Calu3 (cell line): ENCODE measurements at regions not wholly inside any gene's neighbourhood (a gene's known extent, or its start where the extent isn't known, plus 50 kb on each side); places are given as distances from the start of the nearest gene placed in this dataset.

Experiments used
- BruUV-seq: library from RNA; stranded (reverse); fragments of 400-500 nt; replicated peaks from 2 replicates; lab custom pipeline; 2021; lab: Mats Ljungman, UMichigan
- CTCF ChIA-PET: fragments of 300-600 bp; sonication (Branson Sonifier 250); formaldehyde crosslinking; loops from one replicate; lab custom pipeline; 2022; ENCODE audit warnings: antibody characterized with exemption; lab: Charles Lee
- DNase-seq: peaks from one replicate; pipeline ENCODE4 v3.0.0; 2022
- H3K27ac Mint-ChIP-seq: one replicate; pipeline ENCODE4 v1.8.0; 2022; ENCODE audit warnings: mixed read lengths; ENCODE audit not compliant: unreplicated experiment
- H3K27me3 Mint-ChIP-seq: one replicate; pipeline ENCODE4 v1.8.0; 2022; ENCODE audit warnings: mixed read lengths; ENCODE audit not compliant: unreplicated experiment
- H3K36me3 Mint-ChIP-seq: one replicate; pipeline ENCODE4 v1.8.0; 2022; ENCODE audit warnings: mild to moderate bottlenecking, moderate library complexity, mixed read lengths; ENCODE audit not compliant: insufficient read depth, unreplicated experiment
- H3K4me1 Mint-ChIP-seq: one replicate; pipeline ENCODE4 v1.8.0; 2022; ENCODE audit warnings: mild to moderate bottlenecking, low read depth, mixed read lengths; ENCODE audit not compliant: unreplicated experiment
- H3K4me3 Mint-ChIP-seq: one replicate; pipeline ENCODE4 v1.8.0; 2022; ENCODE audit warnings: mild to moderate bottlenecking, low read depth, moderate library complexity, mixed read lengths; ENCODE audit not compliant: unreplicated experiment
- H3K9me3 Mint-ChIP-seq: one replicate; pipeline ENCODE4 v1.8.0; 2022; ENCODE audit warnings: low read depth, mixed read lengths; ENCODE audit not compliant: unreplicated experiment
- CTCF ChIP-seq: fragments of 200-600 bp; IDR thresholded peaks from one replicate; pipeline ENCODE4 v1.8.0; 2022; ENCODE audit warnings: antibody characterized with exemption; ENCODE audit not compliant: unreplicated experiment
- intact Hi-C: fragments of 100-400 bp; cut with micrococcal nuclease; formaldehyde crosslinking; loops from one replicate; pipeline ENCODE4 v1.10.0; 2022; ENCODE audit not compliant: unreplicated experiment

GRCh38 chr20:22507240-22507961, 77.0 kb downstream of the FOXA2 start:
- Mint-ChIP-seq H3K9me3 (no peaks in the 10 kb centered on the region), H3K36me3 (no peaks in the 10 kb centered on the region), H3K4me3 (no peak overlapping the region), H3K27ac (no peak overlapping the region), H3K4me1 (peaks cover 8% of the 10 kb centered on the region), H3K27me3 (no peaks in the 10 kb centered on the region)
- no TSS peak for BruUV-seq
- CTCF ChIA-PET, result interaction anchor here (0.5 kb wide), 1 partner anchor 1046 kb away, joined by 5 read pairs; no protein-coding TSS in a partner anchor
- no peak for TF ChIP-seq CTCF
- DNase-seq, result no peak
- intact Hi-C loops, result no loop called here

GRCh38 chr20:22506827-22507226, 77.5 kb downstream of the FOXA2 start:
- DNase-seq, result no peak
- Mint-ChIP-seq H3K4me3 (no peak overlapping the region), H3K36me3 (no peaks in the 10 kb centered on the region), H3K4me1 (peaks cover 8% of the 10 kb centered on the region), H3K27me3 (no peaks in the 10 kb centered on the region), H3K27ac (no peak overlapping the region), H3K9me3 (no peaks in the 10 kb centered on the region)
- no peak for TF ChIP-seq CTCF
- CTCF ChIA-PET, result interaction anchor here (0.5 kb wide), 1 partner anchor 1047 kb away, joined by 5 read pairs; no protein-coding TSS in a partner anchor
- no TSS peak for BruUV-seq
- intact Hi-C loops, result no loop called here

GRCh38 chr20:22504829-22505377, 79.5 kb downstream of the FOXA2 start:
- Mint-ChIP-seq H3K27me3 (no peaks in the 10 kb centered on the region), H3K9me3 (no peaks in the 10 kb centered on the region), H3K4me3 (no peak overlapping the region), H3K27ac (no peak overlapping the region), H3K36me3 (no peaks in the 10 kb centered on the region), H3K4me1 (peaks cover 8% of the 10 kb centered on the region)
- no peak for TF ChIP-seq CTCF
- BruUV-seq, result no TSS peak
- CTCF ChIA-PET, result interaction anchor here (1.2 kb wide), 1 partner anchor 53 kb away, joined by 3 read pairs; no protein-coding TSS in a partner anchor
- intact Hi-C loops, result no loop called here
- DNase-seq, result no peak

- no peaks in the 10 kb centered on the region for H3K36me3 Mint-ChIP-seq
- peaks cover 8% of the 10 kb centered on the region for H3K4me1 Mint-ChIP-seq
- intact Hi-C loops, result no loop called here
- no peaks in the 10 kb centered on the region for H3K27me3 Mint-ChIP-seq
- no TSS peak for BruUV-seq
- TF ChIP-seq CTCF, result no peak
- DNase-seq, result no peak
- no peak overlapping the region for H3K27ac Mint-ChIP-seq
- no peaks in the 10 kb centered on the region for H3K9me3 Mint-ChIP-seq
- CTCF ChIA-PET, result interaction anchor here (1.2 kb wide), 1 partner anchor 52 kb away, joined by 3 read pairs; no protein-coding TSS in a partner anchor
- H3K4me3 Mint-ChIP-seq, result no peak overlapping the region
Observed at GRCh38 chr20:22503577-22503976, 80.8 kb downstream of the FOXA2 start.
